Choroid plexus epithelial cell (primary cell): ENCODE measurements at regions not wholly inside any gene's neighbourhood (a gene's known extent, or its start where the extent isn't known, plus 50 kb on each side); places are given as distances from the start of the nearest gene placed in this dataset.

ENCODE experiments used
- DNase-seq: peaks from one replicate; pipeline ENCODE4 v3.0.0-alpha.2; 2010; ENCODE audit warnings: low read depth
- H3K4me3 ChIP-seq: 2 replicates; pipeline ENCODE4 v1.5.1; 2011; ENCODE audit warnings: low read depth, mild to moderate bottlenecking, control low read depth, low read length, moderate library complexity
- CTCF ChIP-seq: conservative IDR thresholded peaks from 2 replicates; pipeline ENCODE4 v1.5.1; 2011; ENCODE audit warnings: low read depth, mild to moderate bottlenecking, control low read depth, inconsistent platforms, low read length, moderate library complexity

GRCh38 chr21:14878971-14879370 is 185.8 kb downstream of the NRIP1 start:
- TF ChIP-seq CTCF = no peak
- H3K4me3 ChIP-seq = no peak overlapping the region
- no peak for DNase-seq

- TF ChIP-seq CTCF = no peak
- no peak overlapping the region for H3K4me3 ChIP-seq
- peak; percentile 60 for DNase-seq
Measured at GRCh38 chr21:14877581-14878228, 187.1 kb downstream of the NRIP1 start.

GRCh38 chr21:14876524-14876840 is 188.3 kb downstream of the NRIP1 start:
- no peak for TF ChIP-seq CTCF
- DNase-seq = no peak
- H3K4me3 ChIP-seq = no peak overlapping the region

GRCh38 chr21:14875704-14876523 is 188.9 kb downstream of the NRIP1 start:
- TF ChIP-seq CTCF = no peak
- H3K4me3 ChIP-seq = no peak overlapping the region
- peak; percentile 64 for DNase-seq

- H3K4me3 ChIP-seq = no peak overlapping the region
- no peak for TF ChIP-seq CTCF
- DNase-seq = no peak
Measured at GRCh38 chr21:14875186-14875585, 189.6 kb downstream of the NRIP1 start.

GRCh38 chr21:14874379-14874778 is 190.4 kb downstream of the NRIP1 start:
- no peak for DNase-seq
- no peak overlapping the region for H3K4me3 ChIP-seq
- no peak for TF ChIP-seq CTCF

GRCh38 chr21:14871861-14872260 is 192.9 kb downstream of the NRIP1 start:
- TF ChIP-seq CTCF = no peak
- no peak overlapping the region for H3K4me3 ChIP-seq
- DNase-seq = no peak
